ENCODE measurements at regions not wholly inside any gene's neighbourhood (a gene's known extent, or its start where the extent isn't known, plus 50 kb on each side); places are given as distances from the start of the nearest gene placed in this dataset.

DNA sequence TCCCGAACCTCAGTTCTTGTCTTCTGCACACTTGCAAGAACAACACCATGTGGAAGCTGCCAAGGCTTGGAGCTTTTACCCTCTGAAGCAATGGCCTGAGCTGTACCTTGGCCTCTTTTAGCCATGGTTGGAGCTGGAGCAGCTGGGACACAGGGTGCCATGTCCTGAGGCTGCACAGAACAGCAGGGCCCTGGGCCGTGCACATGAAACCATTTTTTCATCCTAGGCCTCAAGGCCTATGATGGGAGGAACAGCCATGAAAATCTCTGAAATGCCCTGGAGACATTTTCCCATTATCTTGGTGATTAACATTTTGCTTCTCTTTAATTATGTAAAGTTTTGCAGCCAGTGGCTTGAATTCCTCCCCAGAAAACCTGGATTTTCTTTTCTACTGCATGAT lies 817.8 kb upstream of the CXADR start:
- H3K4me3 ChIP-seq (ENCODE audit: low read depth in 1 of 2, low read length in 2 of 2), result no peak overlapping the region
- H3K9me3 ChIP-seq (ENCODE audit: control insufficient read depth in 1 of 2, low read length in 2 of 2), result peaks cover 12 to 19% of the 10 kb centered on the region in 2 donors
- no peak overlapping the region for H3K9ac ChIP-seq (ENCODE audit: low read depth in 1 of 2, low read length in 2 of 2)
- H3K36me3 ChIP-seq (ENCODE audit: control insufficient read depth in 1 of 2, insufficient read depth in 2 of 2, low read length in 2 of 2), result no peaks in the 10 kb centered on the region
- H3K4me1 ChIP-seq (ENCODE audit: control insufficient read depth in 1 of 2, insufficient read depth in 2 of 2, low read length in 2 of 2), result no peaks in the 10 kb centered on the region
- H3K27me3 ChIP-seq (ENCODE audit: control insufficient read depth in 1 of 2, insufficient read depth in 2 of 2, low read length in 2 of 2), result no peaks in the 10 kb centered on the region
- no peak overlapping the region for H3K27ac ChIP-seq (ENCODE audit: low read depth, low read length)

DNA sequence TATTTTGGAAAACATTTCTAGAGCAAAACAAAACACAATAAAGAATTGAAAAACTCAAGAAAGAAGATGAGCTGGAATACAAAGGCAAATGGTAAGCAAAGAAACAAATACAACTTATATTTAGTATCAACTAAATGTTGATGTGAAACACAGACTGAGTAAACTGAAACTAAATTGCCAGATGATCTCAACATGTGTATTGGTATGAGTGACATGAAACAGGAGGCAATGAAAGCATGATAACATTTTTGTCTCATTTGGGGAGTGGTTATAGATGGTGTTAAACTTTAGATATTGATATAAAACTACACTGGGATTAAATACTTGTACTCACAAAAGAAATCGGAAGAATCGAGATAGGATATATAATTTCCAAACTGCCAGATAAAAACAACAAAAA lies 805.6 kb upstream of the CXADR start:
- no peak overlapping the region for H3K4me3 ChIP-seq (ENCODE audit: low read depth in 1 of 2, low read length in 2 of 2)
- H3K27me3 ChIP-seq (ENCODE audit: control insufficient read depth in 1 of 2, insufficient read depth in 2 of 2, low read length in 2 of 2), result no peaks in the 10 kb centered on the region
- H3K9ac ChIP-seq (ENCODE audit: low read depth in 1 of 2, low read length in 2 of 2), result no peak overlapping the region
- no peaks in the 10 kb centered on the region for H3K36me3 ChIP-seq (ENCODE audit: control insufficient read depth in 1 of 2, insufficient read depth in 2 of 2, low read length in 2 of 2)
- H3K4me1 ChIP-seq (ENCODE audit: control insufficient read depth in 1 of 2, insufficient read depth in 2 of 2, low read length in 2 of 2), result no peaks in the 10 kb centered on the region
- H3K27ac ChIP-seq (ENCODE audit: low read depth, low read length), result no peak overlapping the region
- peaks cover 4 to 27% of the 10 kb centered on the region in 2 donors for H3K9me3 ChIP-seq (ENCODE audit: control insufficient read depth in 1 of 2, low read length in 2 of 2)

DNA sequence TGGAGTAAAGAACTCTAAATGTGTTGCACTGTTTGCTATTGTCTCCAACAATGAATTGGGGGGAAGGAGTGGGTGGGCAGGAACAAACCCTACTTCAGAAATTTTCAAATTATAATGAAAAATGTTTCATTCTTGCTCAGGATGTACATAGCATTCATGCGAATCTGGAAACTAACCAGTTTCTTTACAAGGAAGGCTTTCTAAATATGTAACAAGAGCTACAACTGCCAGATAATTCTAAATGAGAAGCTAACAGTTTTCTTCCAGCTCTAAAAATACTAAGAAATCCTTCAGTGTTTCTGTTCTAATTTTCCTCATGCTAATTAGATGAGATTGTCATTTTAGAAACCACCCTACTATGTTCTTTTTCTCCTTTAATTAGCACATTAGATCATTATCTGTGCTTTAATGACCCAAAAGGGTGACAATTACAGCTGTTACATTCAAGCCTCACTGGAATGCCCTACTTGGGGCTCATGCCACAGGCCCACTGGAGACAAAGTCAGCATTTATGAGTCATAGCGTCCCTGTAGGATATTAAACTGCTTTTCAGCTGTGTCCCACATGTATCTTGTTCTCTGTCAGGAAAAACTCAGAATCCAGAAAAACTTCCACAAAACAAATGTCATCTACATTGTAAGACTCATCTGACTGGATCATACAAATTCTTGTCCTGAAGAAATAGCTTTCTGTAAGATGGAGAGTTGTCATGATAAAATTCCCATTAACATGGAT lies 804.6 kb upstream of the CXADR start:
- H3K36me3 ChIP-seq (ENCODE audit: control insufficient read depth in 1 of 2, insufficient read depth in 2 of 2, low read length in 2 of 2), result no peaks in the 10 kb centered on the region
- H3K4me3 ChIP-seq (ENCODE audit: low read depth in 1 of 2, low read length in 2 of 2), result no peak overlapping the region
- H3K27me3 ChIP-seq (ENCODE audit: control insufficient read depth in 1 of 2, insufficient read depth in 2 of 2, low read length in 2 of 2), result no peaks in the 10 kb centered on the region
- no peak overlapping the region for H3K9ac ChIP-seq (ENCODE audit: low read depth in 1 of 2, low read length in 2 of 2)
- H3K27ac ChIP-seq (ENCODE audit: low read depth, low read length), result no peak overlapping the region
- peaks cover 4 to 27% of the 10 kb centered on the region in 2 donors for H3K9me3 ChIP-seq (ENCODE audit: control insufficient read depth in 1 of 2, low read length in 2 of 2)
- no peaks in the 10 kb centered on the region for H3K4me1 ChIP-seq (ENCODE audit: control insufficient read depth in 1 of 2, insufficient read depth in 2 of 2, low read length in 2 of 2)

DNA sequence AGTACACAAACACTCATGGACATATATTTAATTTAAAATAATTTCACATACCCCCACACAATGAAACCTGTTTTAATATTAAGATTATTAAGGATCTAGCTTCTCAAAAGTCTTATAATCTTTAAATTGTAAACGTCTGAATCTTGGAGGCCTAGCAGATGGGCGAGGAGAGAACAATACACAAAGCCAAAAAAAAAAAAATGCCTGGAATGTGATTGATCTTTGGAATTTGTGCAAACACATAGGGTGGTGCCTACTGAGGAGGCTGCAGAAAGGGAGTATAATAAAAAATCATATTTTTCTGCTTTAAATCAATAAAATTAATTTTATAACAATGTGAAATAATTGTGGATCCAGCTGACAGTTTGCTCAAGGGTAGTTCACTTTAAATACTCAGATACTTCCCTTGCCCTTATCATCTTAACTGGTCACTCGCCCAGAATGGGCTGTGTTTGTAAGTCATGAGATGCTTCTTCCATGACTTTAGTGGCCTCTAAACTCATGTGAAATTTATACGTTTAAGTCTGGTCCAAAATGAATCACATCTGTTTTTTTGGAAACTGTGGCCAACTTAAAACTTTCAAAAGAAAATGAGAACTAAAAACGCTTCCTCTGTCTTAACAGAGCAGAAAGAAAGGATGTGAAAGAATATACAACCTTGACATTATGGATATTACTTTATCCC lies 802.8 kb upstream of the CXADR start:
- Histone ChIP-seq H3K9me3 (ENCODE audit: control insufficient read depth in 1 of 2, low read length in 2 of 2) (peaks cover 7 to 27% of the 10 kb centered on the region in 2 donors), H3K36me3 (ENCODE audit: control insufficient read depth in 1 of 2, insufficient read depth in 2 of 2, low read length in 2 of 2) (no peaks in the 10 kb centered on the region), H3K27me3 (ENCODE audit: control insufficient read depth in 1 of 2, insufficient read depth in 2 of 2, low read length in 2 of 2) (no peaks in the 10 kb centered on the region), H3K4me3 (ENCODE audit: low read depth in 1 of 2, low read length in 2 of 2) (no peak overlapping the region), H3K9ac (ENCODE audit: low read depth in 1 of 2, low read length in 2 of 2) (no peak overlapping the region), H3K4me1 (ENCODE audit: control insufficient read depth in 1 of 2, insufficient read depth in 2 of 2, low read length in 2 of 2) (no peaks in the 10 kb centered on the region), H3K27ac (ENCODE audit: low read depth, low read length) (no peak overlapping the region)

DNA sequence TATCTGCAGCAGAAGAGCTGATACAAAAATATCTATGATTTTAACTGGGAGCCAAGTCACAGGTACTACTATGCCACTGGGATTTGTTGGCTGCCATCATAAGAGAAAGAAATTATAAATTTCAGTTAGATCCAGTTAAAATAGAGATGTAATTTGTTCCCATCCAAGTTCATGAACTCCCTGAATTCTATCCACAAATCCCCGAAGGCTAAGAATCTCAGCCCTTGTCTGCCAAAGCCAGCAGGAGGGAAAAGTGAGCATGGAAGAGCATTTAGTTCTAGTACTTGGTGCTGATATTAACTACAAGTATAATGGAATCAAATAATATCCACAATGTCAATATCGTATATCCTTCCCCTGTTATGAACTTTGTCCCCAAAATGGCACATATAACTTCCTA lies 801.1 kb upstream of the CXADR start:
- H3K9me3 ChIP-seq (ENCODE audit: control insufficient read depth in 1 of 2, low read length in 2 of 2), result peaks cover 7 to 27% of the 10 kb centered on the region in 2 donors
- no peak overlapping the region for H3K4me3 ChIP-seq (ENCODE audit: low read depth in 1 of 2, low read length in 2 of 2)
- no peak overlapping the region for H3K27ac ChIP-seq (ENCODE audit: low read depth, low read length)
- H3K4me1 ChIP-seq (ENCODE audit: control insufficient read depth in 1 of 2, insufficient read depth in 2 of 2, low read length in 2 of 2), result no peaks in the 10 kb centered on the region
- H3K9ac ChIP-seq (ENCODE audit: low read depth in 1 of 2, low read length in 2 of 2), result no peak overlapping the region
- no peaks in the 10 kb centered on the region for H3K36me3 ChIP-seq (ENCODE audit: control insufficient read depth in 1 of 2, insufficient read depth in 2 of 2, low read length in 2 of 2)
- no peaks in the 10 kb centered on the region for H3K27me3 ChIP-seq (ENCODE audit: control insufficient read depth in 1 of 2, insufficient read depth in 2 of 2, low read length in 2 of 2)

DNA sequence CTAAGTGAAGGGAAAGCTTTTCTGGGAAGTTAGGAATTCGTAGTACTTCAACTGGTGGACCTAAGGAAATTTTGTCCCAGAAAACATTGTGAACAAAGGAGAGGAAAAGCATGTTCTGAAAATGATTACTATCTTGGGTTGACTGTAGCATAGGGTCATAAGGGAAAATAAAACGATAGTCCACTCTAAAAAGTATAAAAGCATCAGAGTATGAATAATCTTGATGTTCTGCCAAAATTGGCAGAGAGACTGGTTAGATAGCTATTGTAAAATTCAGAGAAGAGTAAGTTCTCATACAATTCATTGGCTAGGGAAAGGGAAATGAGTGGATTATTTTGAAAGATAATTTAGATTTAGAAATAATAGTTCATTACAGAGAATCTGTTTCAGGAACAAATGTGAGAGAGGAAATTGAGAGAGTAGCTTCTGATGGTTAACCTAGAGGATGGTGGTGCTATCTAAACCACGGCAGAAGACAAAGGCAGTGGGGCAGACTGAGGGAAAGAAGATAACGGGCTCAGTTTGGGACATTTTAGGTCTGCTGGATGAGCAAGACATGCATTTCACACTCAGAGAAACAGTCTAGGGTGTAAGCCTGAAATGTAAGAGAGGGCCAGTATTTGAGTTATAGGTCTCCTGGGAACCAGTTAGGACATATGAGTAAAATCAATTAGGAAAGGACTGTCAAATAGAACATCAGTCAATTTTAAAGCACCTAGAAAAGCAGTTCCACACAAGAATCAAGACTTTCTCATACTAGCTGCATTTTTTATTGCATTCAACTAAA lies 799.3 kb upstream of the CXADR start:
- Histone ChIP-seq H3K4me3 (ENCODE audit: low read depth in 1 of 2, low read length in 2 of 2) (no peak overlapping the region), H3K9me3 (ENCODE audit: control insufficient read depth in 1 of 2, low read length in 2 of 2) (peaks cover 6 to 27% of the 10 kb centered on the region in 2 donors), H3K36me3 (ENCODE audit: control insufficient read depth in 1 of 2, insufficient read depth in 2 of 2, low read length in 2 of 2) (no peaks in the 10 kb centered on the region), H3K27ac (ENCODE audit: low read depth, low read length) (no peak overlapping the region), H3K27me3 (ENCODE audit: control insufficient read depth in 1 of 2, insufficient read depth in 2 of 2, low read length in 2 of 2) (no peaks in the 10 kb centered on the region), H3K4me1 (ENCODE audit: control insufficient read depth in 1 of 2, insufficient read depth in 2 of 2, low read length in 2 of 2) (no peaks in the 10 kb centered on the region), H3K9ac (ENCODE audit: low read depth in 1 of 2, low read length in 2 of 2) (no peak overlapping the region)

DNA sequence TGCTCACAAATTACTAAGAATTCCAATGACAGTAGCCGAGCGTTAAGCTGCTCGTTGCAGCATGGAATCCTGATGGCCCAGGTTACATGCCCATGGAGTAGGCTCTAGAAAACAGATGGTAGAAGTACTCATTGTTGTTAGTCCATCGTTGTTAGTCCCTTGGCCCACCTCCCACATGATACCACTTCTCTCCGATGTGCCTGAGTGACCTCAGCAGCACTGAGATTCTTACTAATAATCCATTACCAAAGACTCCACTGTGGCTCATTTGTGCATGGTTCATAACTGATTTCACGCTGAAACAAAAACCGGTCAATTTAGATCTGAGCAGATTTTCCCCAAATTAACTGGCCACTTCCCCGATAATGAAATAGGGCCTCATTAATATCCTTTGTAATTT lies 772.3 kb upstream of the CXADR start:
- Histone ChIP-seq H3K9me3 (ENCODE audit: control insufficient read depth in 1 of 2, low read length in 2 of 2) (peaks cover 9 to 12% of the 10 kb centered on the region in 2 donors), H3K36me3 (ENCODE audit: control insufficient read depth in 1 of 2, insufficient read depth in 2 of 2, low read length in 2 of 2) (no peaks in the 10 kb centered on the region), H3K4me1 (ENCODE audit: control insufficient read depth in 1 of 2, insufficient read depth in 2 of 2, low read length in 2 of 2) (no peaks in the 10 kb centered on the region), H3K4me3 (ENCODE audit: low read depth in 1 of 2, low read length in 2 of 2) (no peak overlapping the region), H3K27me3 (ENCODE audit: control insufficient read depth in 1 of 2, insufficient read depth in 2 of 2, low read length in 2 of 2) (no peaks in the 10 kb centered on the region), H3K27ac (ENCODE audit: low read depth, low read length) (no peak overlapping the region), H3K9ac (ENCODE audit: low read depth in 1 of 2, low read length in 2 of 2) (no peak overlapping the region)

DNA sequence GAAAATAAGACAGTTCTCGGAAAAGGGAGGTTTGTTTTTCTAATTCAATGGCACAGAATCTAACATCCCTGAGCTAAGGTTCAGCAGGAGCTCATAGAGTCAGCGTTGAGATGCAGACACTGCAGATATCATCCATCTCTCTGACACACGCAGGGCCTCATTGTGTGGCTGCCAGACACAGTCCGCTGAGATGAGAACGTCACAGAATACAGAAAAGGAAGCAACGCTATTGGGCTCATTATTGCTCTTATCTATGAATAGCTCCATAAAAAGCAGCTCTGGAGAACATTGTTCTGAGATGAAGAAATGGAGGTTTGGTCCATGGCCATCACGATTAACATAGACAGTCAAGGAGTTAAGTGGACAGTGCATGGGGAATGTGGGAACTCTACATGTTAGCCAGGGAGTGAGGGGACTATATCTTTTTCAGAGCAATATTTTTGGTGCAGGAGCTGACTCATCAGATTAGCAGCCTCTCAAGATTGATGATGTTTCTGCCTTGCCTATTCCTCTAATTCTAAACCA lies 771.6 kb upstream of the CXADR start:
- no peak overlapping the region for H3K4me3 ChIP-seq (ENCODE audit: low read depth in 1 of 2, low read length in 2 of 2)
- no peaks in the 10 kb centered on the region for H3K4me1 ChIP-seq (ENCODE audit: control insufficient read depth in 1 of 2, insufficient read depth in 2 of 2, low read length in 2 of 2)
- H3K36me3 ChIP-seq (ENCODE audit: control insufficient read depth in 1 of 2, insufficient read depth in 2 of 2, low read length in 2 of 2), result no peaks in the 10 kb centered on the region
- no peak overlapping the region for H3K9ac ChIP-seq (ENCODE audit: low read depth in 1 of 2, low read length in 2 of 2)
- H3K27ac ChIP-seq (ENCODE audit: low read depth, low read length), result no peak overlapping the region
- peaks cover 9 to 12% of the 10 kb centered on the region in 2 donors for H3K9me3 ChIP-seq (ENCODE audit: control insufficient read depth in 1 of 2, low read length in 2 of 2)
- H3K27me3 ChIP-seq (ENCODE audit: control insufficient read depth in 1 of 2, insufficient read depth in 2 of 2, low read length in 2 of 2), result no peaks in the 10 kb centered on the region

DNA sequence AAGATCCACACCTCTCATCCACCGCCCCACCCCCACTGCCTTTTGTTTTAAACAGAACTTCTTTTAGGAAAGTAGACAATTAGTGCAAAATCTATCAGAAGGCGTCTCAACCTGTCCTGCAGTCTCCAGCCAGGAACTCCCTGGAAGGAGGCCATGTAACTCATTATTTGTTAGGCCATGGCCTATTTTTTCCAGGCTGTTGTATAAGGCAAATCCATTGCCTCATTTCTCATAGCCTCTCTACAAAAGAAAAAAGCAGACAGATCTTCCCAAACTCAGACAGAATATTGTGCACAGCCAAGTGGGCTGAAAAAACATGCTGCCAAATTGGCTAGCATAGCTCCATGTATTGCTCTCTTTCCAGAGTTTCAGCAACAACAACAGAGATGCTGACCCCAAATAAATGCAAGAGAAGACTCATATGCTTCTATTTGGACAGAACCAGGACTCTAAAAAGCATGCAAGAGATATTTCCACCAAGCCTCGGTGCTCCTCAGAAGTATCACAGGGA lies 770.7 kb upstream of the CXADR start:
- no peak overlapping the region for H3K27ac ChIP-seq (ENCODE audit: low read depth, low read length)

DNA sequence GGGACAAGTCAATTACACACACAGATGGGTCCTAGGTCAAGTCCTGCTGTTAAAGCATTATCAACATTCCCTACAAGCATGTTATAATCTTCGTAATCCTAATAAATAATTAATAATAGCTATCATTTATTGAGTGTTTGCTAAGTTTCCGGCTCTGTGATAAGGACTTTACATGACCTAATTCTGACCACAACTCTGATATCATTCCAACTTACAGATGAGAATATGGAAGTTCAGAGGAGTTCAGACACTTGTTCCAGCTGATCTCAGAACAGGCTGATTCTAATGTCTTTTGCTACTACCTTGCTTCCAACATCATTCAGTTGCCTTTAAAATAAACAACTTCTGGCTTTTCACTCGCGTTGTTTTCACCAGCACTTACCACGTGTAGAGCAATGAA lies 770.1 kb upstream of the CXADR start:
- H3K36me3 ChIP-seq (ENCODE audit: control insufficient read depth in 1 of 2, insufficient read depth in 2 of 2, low read length in 2 of 2), result no peaks in the 10 kb centered on the region
- peaks cover 10 to 12% of the 10 kb centered on the region in 2 donors for H3K9me3 ChIP-seq (ENCODE audit: control insufficient read depth in 1 of 2, low read length in 2 of 2)
- H3K27ac ChIP-seq (ENCODE audit: low read depth, low read length), result no peak overlapping the region
- H3K9ac ChIP-seq (ENCODE audit: low read depth in 1 of 2, low read length in 2 of 2), result no peak overlapping the region
- H3K4me1 ChIP-seq (ENCODE audit: control insufficient read depth in 1 of 2, insufficient read depth in 2 of 2, low read length in 2 of 2), result no peaks in the 10 kb centered on the region
- H3K27me3 ChIP-seq (ENCODE audit: control insufficient read depth in 1 of 2, insufficient read depth in 2 of 2, low read length in 2 of 2), result no peaks in the 10 kb centered on the region
- H3K4me3 ChIP-seq (ENCODE audit: low read depth in 1 of 2, low read length in 2 of 2), result no peak overlapping the region

More for the DNA sequence above, 770.7 kb upstream of the CXADR start:
- Histone ChIP-seq H3K9ac (ENCODE audit: low read depth in 1 of 2, low read length in 2 of 2) (no peak overlapping the region), H3K9me3 (ENCODE audit: control insufficient read depth in 1 of 2, low read length in 2 of 2) (peaks cover 9 to 12% of the 10 kb centered on the region in 2 donors), H3K36me3 (ENCODE audit: control insufficient read depth in 1 of 2, insufficient read depth in 2 of 2, low read length in 2 of 2) (no peaks in the 10 kb centered on the region), H3K4me1 (ENCODE audit: control insufficient read depth in 1 of 2, insufficient read depth in 2 of 2, low read length in 2 of 2) (no peaks in the 10 kb centered on the region), H3K4me3 (ENCODE audit: low read depth in 1 of 2, low read length in 2 of 2) (no peak overlapping the region), H3K27me3 (ENCODE audit: control insufficient read depth in 1 of 2, insufficient read depth in 2 of 2, low read length in 2 of 2) (no peaks in the 10 kb centered on the region)

Data from duodenal mucosa (tissue), 2 donors.